ENCODE measurements at regions not wholly inside any gene's neighbourhood (a gene's known extent, or its start where the extent isn't known, plus 50 kb on each side); places are given as distances from the start of the nearest gene placed in this dataset.
A peak's percentile ranks its signal among the peaks of the same experiment; 100 is the strongest.

DNA sequence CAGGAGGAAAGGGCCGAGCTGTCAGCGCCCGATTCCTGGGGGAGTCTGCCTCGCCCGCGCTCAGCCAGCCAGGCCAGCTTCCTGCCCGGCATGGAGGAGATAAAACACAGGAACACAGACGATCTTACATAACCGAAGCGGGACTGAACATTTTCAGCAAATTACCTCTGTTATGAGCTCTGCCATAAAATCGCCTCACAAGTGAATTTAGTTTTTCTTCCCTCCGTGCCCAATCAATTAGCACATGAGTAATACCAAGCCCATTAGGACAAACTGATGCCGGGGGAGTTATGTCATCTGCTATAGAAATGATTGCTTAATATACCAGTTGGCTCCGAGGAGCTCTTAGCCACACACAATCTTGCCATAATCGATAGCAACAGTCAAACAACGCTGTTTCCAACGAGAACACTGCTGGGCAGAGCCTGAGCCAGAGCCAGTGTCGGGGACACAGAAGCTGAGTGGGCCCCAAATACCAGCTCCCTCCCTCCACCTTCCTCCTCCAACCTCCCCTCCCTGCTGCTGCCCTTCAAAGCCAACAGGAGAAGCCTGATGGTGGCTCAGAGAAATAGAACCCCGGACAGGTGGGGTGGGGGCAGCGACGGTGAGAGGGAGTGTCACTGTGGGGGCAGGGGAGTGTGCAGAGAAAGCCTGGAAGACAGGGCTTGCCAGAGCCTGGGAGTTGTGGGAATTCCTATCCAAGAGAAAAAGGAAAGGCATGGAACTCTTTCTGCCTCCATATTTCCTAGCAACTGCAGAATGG lies 279.4 kb upstream of the TLE3 start:
- Histone ChIP-seq H3K23ac (ENCODE audit: insufficient read length) (no peak overlapping the region), H2BK20ac (ENCODE audit: low read length) (no peak overlapping the region), H4K5ac (ENCODE audit: insufficient read length, low read depth, low read length) (no peak overlapping the region), H3K56ac (replicated peaks; ENCODE audit: insufficient read length, low read depth, low read length) (no peak overlapping the region), H2BK15ac (ENCODE audit: low read length) (no peak overlapping the region), H3K79me1 (ENCODE audit: low read depth, low read length) (no peaks in the 10 kb centered on the region), H3K79me2 (ENCODE audit: control insufficient read depth in 1 of 2, insufficient read depth in 2 of 2, low read length in 2 of 2) (no peaks in the 10 kb centered on the region), H3K9me3 (ENCODE audit: insufficient read depth in 2 of 2, low read depth in 1 of 2, low read length in 1 of 2) (peaks cover under 1 to 4% of the 10 kb centered on the region in 2 experiments; a peak in 3 of 4 replicates), H2AK5ac (ENCODE audit: low read depth, low read length) (no peak overlapping the region), H3K4me1 (replicated peaks in 1 of 4; ENCODE audit: control insufficient read depth in 3 of 4, insufficient read depth in 4 of 4, low read length in 3 of 4) (peaks cover 4 to 28% (median 14%) of the 10 kb centered on the region in 4 experiments), H3K4ac (replicated peaks; ENCODE audit: insufficient read length, low read depth, low read length) (no peak overlapping the region), H2AFZ (ENCODE audit: low read length) (peak overlapping the region; percentile 48), H3K23me2 (ENCODE audit: low read depth, low read length) (peaks cover 11% of the 10 kb centered on the region; the same call in 1 of the 2 replicates), H3K36me3 (ENCODE audit: control insufficient read depth in 2 of 4, insufficient read depth in 4 of 4, low read length in 3 of 4) (no peaks in the 10 kb centered on the region), H3K9ac (replicated peaks in 1 of 4; ENCODE audit: extremely low read depth in 1 of 4, low read depth in 3 of 4, low read length in 3 of 4) (no peak overlapping the region), H3K4me2 (ENCODE audit: insufficient read depth in 1 of 2, low read depth in 2 of 2, low read length in 2 of 2) (peak overlapping the region; percentile 79 to 81), H3K4me3 (ENCODE audit: extremely low read depth in 1 of 4, insufficient read depth in 2 of 4, low read depth in 3 of 4, low read length in 4 of 4) (peak overlapping the region; percentile 42 to 69 (median 52)), H4K20me1 (replicated peaks in 1 of 2; ENCODE audit: control insufficient read depth in 1 of 2, insufficient read depth in 2 of 2, low read length in 2 of 2) (no peaks in the 10 kb centered on the region), H3K27ac (ENCODE audit: low read depth, low read length) (no peak overlapping the region), H2BK120ac (replicated peaks; ENCODE audit: low read depth, low read length) (no peak overlapping the region), H3K18ac (ENCODE audit: extremely low read depth, low read length) (no peak overlapping the region), H4K8ac (ENCODE audit: extremely low read depth, insufficient read depth, low read length) (no peak overlapping the region; the same call in 1 of the 2 replicates), H2BK12ac (ENCODE audit: low read depth, low read length) (no peak overlapping the region), H2BK5ac (ENCODE audit: low read depth, low read length) (no peak overlapping the region), H3K14ac (ENCODE audit: insufficient read length) (no peak overlapping the region), H3K27me3 (replicated peaks in 1 of 4; ENCODE audit: control insufficient read depth in 3 of 4, extremely low read depth in 1 of 4, insufficient read depth in 3 of 4, low read length in 3 of 4) (peaks cover 0 to 7% (median 0%) of the 10 kb centered on the region in 4 experiments; a peak in 2 of 7 replicates), H4K91ac (replicated peaks; ENCODE audit: insufficient read length, low read length) (no peak overlapping the region)
- DNase-seq (ENCODE audit: low read depth in 1 of 2, low spot score in 2 of 2) = peak in 1 of 2 experiments; percentile 57
- 6% methylated on average over 20 of the region's 21 CpGs; no CpG with 5 or more reads in 1 of the 2 experiments for WGBS, 2 experiments (ENCODE audit: extremely low coverage in 1 of 2, insufficient coverage in 1 of 2, insufficient read length in 1 of 2, insufficient replicate concordance in 2 of 2, low coverage in 1 of 2, low lambda C conversion rate in 2 of 2, missing lambda C conversion rate in 1 of 2)
- POLR2A ChIA-PET (ENCODE audit: partially characterized antibody) = interaction anchor here (0.8 to 2.1 kb wide), 7 partner anchors 13 to 1287 kb away, joined by 3 to 8 read pairs (median 3); partner anchors contain the start of gene TLE3
- no peak for FAIRE-seq
- CTCF ChIA-PET (ENCODE audit: partially characterized antibody) = interaction anchor here (1.0 to 2.4 kb wide), 13 partner anchors 11 to 136 kb away, joined by 3 to 6 read pairs (median 4); no protein-coding TSS in a partner anchor
- no peak for TF ChIP-seq POLR2A (IDR thresholded peaks at IDR 0.05; ENCODE audit: control extremely low read depth in 1 of 2, low read depth in 2 of 2, low read length in 2 of 2)
- 0 out of 2 replicates have a peak, but pooled peaks have one; percentile 20 for TF ChIP-seq YY1 (IDR thresholded peaks at IDR 0.05; ENCODE audit: low read depth, low read length)
- no peak for TF ChIP-seq ASH2L (IDR thresholded peaks at IDR 0.05; ENCODE audit: low read length)
- TF ChIP-seq SAP30 (IDR thresholded peaks at IDR 0.05; ENCODE audit: insufficient read depth, insufficient replicate concordance, low read length) = no peak
- TF ChIP-seq GABPA (IDR thresholded peaks at IDR 0.05; ENCODE audit: borderline replicate concordance, insufficient read depth, low read length) = no peak
- no peak for TF ChIP-seq RFX5 (IDR thresholded peaks at IDR 0.05; ENCODE audit: borderline replicate concordance, low read depth, low read length)
- TF ChIP-seq CEBPB (IDR thresholded peaks at IDR 0.05; ENCODE audit: low read depth, low read length) = peak; percentile 21; the same call in 1 of the 2 replicates
- TF ChIP-seq SRF (IDR thresholded peaks at IDR 0.05; ENCODE audit: low read depth, low read length) = no peak
- no peak for TF ChIP-seq EZH2 (IDR thresholded peaks at IDR 0.05; ENCODE audit: low read depth, low read length, severe bottlenecking)
- no peak for TF ChIP-seq PHF8 (conservative IDR thresholded peaks at IDR 0.05; ENCODE audit: low read depth, low read length)
- TF ChIP-seq BRCA1 (IDR thresholded peaks at IDR 0.05; ENCODE audit: low read depth, low read length) = no peak
- no peak for TF ChIP-seq SP2 (IDR thresholded peaks at IDR 0.05; ENCODE audit: low read length)
- TF ChIP-seq CHD1 (IDR thresholded peaks at IDR 0.05; ENCODE audit: low read depth, low read length) = no peak

Measured in H1 (cell line).